ENCODE measurements at regions not wholly inside any gene's neighbourhood (a gene's known extent, or its start where the extent isn't known, plus 50 kb on each side); places are given as distances from the start of the nearest gene placed in this dataset.

DNA sequence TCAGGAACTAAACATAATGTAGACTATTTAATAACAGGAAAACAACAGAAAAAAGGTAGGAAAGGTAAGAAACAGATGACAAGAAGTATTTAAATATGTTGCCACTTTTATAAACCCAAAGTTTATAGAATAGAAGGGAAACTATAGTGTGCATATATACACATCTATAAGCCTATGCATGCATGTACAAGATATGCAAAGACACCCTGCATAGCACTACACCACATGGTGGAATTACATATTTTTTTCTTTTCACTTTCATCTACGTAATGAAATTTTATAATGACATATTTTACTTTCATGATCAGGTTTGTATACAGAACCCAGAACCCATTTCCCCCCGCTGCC is 136.8 kb downstream of the MEX3B start:
- no peak overlapping the region for H3K4me3 ChIP-seq (ENCODE audit: low read depth in 2 of 2, low read length in 1 of 2)
- no peaks in the 10 kb centered on the region for H3K27me3 ChIP-seq (ENCODE audit: insufficient read depth)
- TF ChIP-seq TAF1 (IDR thresholded peaks at IDR 0.05; ENCODE audit: borderline replicate concordance, low read depth, low read length) (no peak), ELF1 (IDR thresholded peaks at IDR 0.05) (no peak), FOXM1 (IDR thresholded peaks at IDR 0.05; ENCODE audit: low read depth) (no peak), RXRA (IDR thresholded peaks at IDR 0.05; ENCODE audit: borderline replicate concordance, low read depth) (no peak), JUND (IDR thresholded peaks at IDR 0.05) (no peak), SIN3A (IDR thresholded peaks at IDR 0.05; ENCODE audit: borderline replicate concordance, low read depth, low read length) (no peak), MEF2A (IDR thresholded peaks at IDR 0.05; ENCODE audit: borderline replicate concordance, low read depth) (no peak), EP300 (IDR thresholded peaks at IDR 0.05; ENCODE audit: borderline replicate concordance in 1 of 2, low read depth in 1 of 2, low read length in 1 of 2) (no peak), NRF1 (IDR thresholded peaks at IDR 0.05; ENCODE audit: low read depth, low read length) (no peak), CHD2 (IDR thresholded peaks at IDR 0.05; ENCODE audit: low read length, partially characterized antibody) (no peak)
- TF ChIP-seq, protein P1, sequence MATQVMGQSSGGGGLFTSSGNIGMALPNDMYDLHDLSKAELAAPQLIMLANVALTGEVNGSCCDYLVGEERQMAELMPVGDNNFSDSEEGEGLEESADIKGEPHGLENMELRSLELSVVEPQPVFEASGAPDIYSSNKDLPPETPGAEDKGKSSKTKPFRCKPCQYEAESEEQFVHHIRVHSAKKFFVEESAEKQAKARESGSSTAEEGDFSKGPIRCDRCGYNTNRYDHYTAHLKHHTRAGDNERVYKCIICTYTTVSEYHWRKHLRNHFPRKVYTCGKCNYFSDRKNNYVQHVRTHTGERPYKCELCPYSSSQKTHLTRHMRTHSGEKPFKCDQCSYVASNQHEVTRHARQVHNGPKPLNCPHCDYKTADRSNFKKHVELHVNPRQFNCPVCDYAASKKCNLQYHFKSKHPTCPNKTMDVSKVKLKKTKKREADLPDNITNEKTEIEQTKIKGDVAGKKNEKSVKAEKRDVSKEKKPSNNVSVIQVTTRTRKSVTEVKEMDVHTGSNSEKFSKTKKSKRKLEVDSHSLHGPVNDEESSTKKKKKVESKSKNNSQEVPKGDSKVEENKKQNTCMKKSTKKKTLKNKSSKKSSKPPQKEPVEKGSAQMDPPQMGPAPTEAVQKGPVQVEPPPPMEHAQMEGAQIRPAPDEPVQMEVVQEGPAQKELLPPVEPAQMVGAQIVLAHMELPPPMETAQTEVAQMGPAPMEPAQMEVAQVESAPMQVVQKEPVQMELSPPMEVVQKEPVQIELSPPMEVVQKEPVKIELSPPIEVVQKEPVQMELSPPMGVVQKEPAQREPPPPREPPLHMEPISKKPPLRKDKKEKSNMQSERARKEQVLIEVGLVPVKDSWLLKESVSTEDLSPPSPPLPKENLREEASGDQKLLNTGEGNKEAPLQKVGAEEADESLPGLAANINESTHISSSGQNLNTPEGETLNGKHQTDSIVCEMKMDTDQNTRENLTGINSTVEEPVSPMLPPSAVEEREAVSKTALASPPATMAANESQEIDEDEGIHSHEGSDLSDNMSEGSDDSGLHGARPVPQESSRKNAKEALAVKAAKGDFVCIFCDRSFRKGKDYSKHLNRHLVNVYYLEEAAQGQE (IDR thresholded peaks at IDR 0.05; ENCODE audit: low read depth, low read length): no peak
- H3K9me2 ChIP-seq: no peaks in the 10 kb centered on the region
- H3K9ac ChIP-seq: no peak overlapping the region
- H3K27ac ChIP-seq (ENCODE audit: low read depth in 2 of 2, low read length in 1 of 2): peak overlapping the region; percentile 42 to 94; a peak in 3 of 4 replicates
- DNase-seq: no peak
- no peak overlapping the region for H3K4me2 ChIP-seq
- H2AFZ ChIP-seq (ENCODE audit: low read depth): no peak overlapping the region
- no peaks in the 10 kb centered on the region for H3K36me3 ChIP-seq (replicated peaks in 1 of 2; ENCODE audit: control insufficient read depth in 1 of 2, insufficient read depth in 2 of 2, low read length in 1 of 2)
- no peaks in the 10 kb centered on the region for H4K20me1 ChIP-seq (ENCODE audit: insufficient read depth)
- CTCF ChIA-PET: no interaction called here
- no peaks in the 10 kb centered on the region for H3K79me2 ChIP-seq (ENCODE audit: insufficient read depth)
- H3K9me3 ChIP-seq: no peaks in the 10 kb centered on the region
- no peaks in the 10 kb centered on the region for H3F3A ChIP-seq (replicated peaks; ENCODE audit: insufficient read depth)
- peaks cover 0 to 40% of the 10 kb centered on the region in 2 experiments; a peak in 3 of 4 replicates for H3K4me1 ChIP-seq (ENCODE audit: control insufficient read depth in 1 of 2, insufficient read depth in 2 of 2, low read depth in 1 of 2, low read length in 1 of 2)
- WGBS (ENCODE audit: low lambda C conversion rate): 10% methylated on average over 2 of the region's 2 CpGs
- POLR2A ChIA-PET: interaction anchor here (0.7 kb wide), 1 partner anchor 9 kb away, joined by 3 read pairs; no protein-coding TSS in a partner anchor

DNA sequence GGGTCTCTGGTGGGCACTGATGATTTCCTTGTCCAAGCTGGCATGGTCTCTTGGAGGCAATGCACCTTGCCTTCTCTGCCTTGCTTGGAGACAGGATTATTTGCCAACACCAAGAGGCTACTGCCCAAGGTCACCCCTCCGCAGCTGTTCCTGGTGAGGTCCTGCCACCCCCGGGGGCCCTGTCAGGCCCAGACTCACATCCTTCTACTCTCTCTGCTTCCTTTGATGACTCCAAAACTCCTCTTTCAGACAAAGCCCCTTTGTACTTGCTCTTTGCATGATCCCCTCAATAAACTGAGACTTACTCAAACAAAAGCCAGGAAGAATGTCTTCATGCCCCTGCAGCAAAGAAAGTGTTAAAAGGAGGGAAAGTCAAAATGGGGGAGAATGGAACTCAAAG is 137.7 kb downstream of the MEX3B start:
- Histone ChIP-seq H3K27me3 (ENCODE audit: insufficient read depth) (no peaks in the 10 kb centered on the region), H3K9ac (no peak overlapping the region), H3K36me3 (replicated peaks in 1 of 2; ENCODE audit: control insufficient read depth in 1 of 2, insufficient read depth in 2 of 2, low read length in 1 of 2) (no peaks in the 10 kb centered on the region), H3K4me2 (no peak overlapping the region), H3K79me2 (ENCODE audit: insufficient read depth) (no peaks in the 10 kb centered on the region), H3F3A (replicated peaks; ENCODE audit: insufficient read depth) (no peaks in the 10 kb centered on the region), H4K20me1 (ENCODE audit: insufficient read depth) (no peaks in the 10 kb centered on the region), H2AFZ (ENCODE audit: low read depth) (no peak overlapping the region), H3K4me3 (ENCODE audit: low read depth in 2 of 2, low read length in 1 of 2) (no peak overlapping the region), H3K9me3 (no peaks in the 10 kb centered on the region), H3K9me2 (no peaks in the 10 kb centered on the region), H3K4me1 (ENCODE audit: control insufficient read depth in 1 of 2, insufficient read depth in 2 of 2, low read depth in 1 of 2, low read length in 1 of 2) (peaks cover 0 to 37% of the 10 kb centered on the region in 2 experiments; a peak in 3 of 4 replicates), H3K27ac (ENCODE audit: low read depth in 2 of 2, low read length in 1 of 2) (no peak overlapping the region)
- ChIA-PET CTCF (interaction anchor here (0.9 to 1.4 kb wide), 2 partner anchors 136 to 137 kb away, joined by 3 read pairs; partner anchors contain the start of gene MEX3B), POLR2A (no interaction called here)
- 58% methylated on average over 2 of the region's 2 CpGs for WGBS (ENCODE audit: low lambda C conversion rate)
- DNase-seq: no peak
- TF ChIP-seq, protein P1 (IDR thresholded peaks at IDR 0.05; ENCODE audit: low read depth, low read length): no peak
- no peak for TF ChIP-seq TAF1 (IDR thresholded peaks at IDR 0.05; ENCODE audit: borderline replicate concordance, low read depth, low read length)
- TF ChIP-seq MXI1 (IDR thresholded peaks at IDR 0.05; ENCODE audit: low read depth, low read length): no peak
- TF ChIP-seq ELF1 (IDR thresholded peaks at IDR 0.05): no peak
- TF ChIP-seq, protein P2, sequence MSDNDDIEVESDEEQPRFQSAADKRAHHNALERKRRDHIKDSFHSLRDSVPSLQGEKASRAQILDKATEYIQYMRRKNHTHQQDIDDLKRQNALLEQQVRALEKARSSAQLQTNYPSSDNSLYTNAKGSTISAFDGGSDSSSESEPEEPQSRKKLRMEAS (IDR thresholded peaks at IDR 0.05; ENCODE audit: low read depth): no peak
- TF ChIP-seq RXRA (IDR thresholded peaks at IDR 0.05; ENCODE audit: borderline replicate concordance, low read depth): no peak
- no peak for TF ChIP-seq EZH2phosphoT487 (IDR thresholded peaks at IDR 0.05; ENCODE audit: borderline replicate concordance, low read depth)
- TF ChIP-seq SMC3 (IDR thresholded peaks at IDR 0.05; ENCODE audit: low read depth, low read length): no peak
- no peak for TF ChIP-seq RFX5 (IDR thresholded peaks at IDR 0.05; ENCODE audit: low read length)
- no peak for TF ChIP-seq FOXM1 (IDR thresholded peaks at IDR 0.05; ENCODE audit: low read depth)
- no peak for TF ChIP-seq MEF2A (IDR thresholded peaks at IDR 0.05; ENCODE audit: borderline replicate concordance, low read depth)
- TF ChIP-seq TCF12 (IDR thresholded peaks at IDR 0.05): no peak
- TF ChIP-seq YY1 (IDR thresholded peaks at IDR 0.05; ENCODE audit: low read depth): no peak
- TF ChIP-seq USF2 (IDR thresholded peaks at IDR 0.05; ENCODE audit: borderline replicate concordance, low read depth, low read length): no peak
- TF ChIP-seq RCOR1 (IDR thresholded peaks at IDR 0.05; ENCODE audit: low read length): no peak
- TF ChIP-seq NRF1 (IDR thresholded peaks at IDR 0.05; ENCODE audit: low read depth, low read length): no peak
- no peak for TF ChIP-seq JUND (IDR thresholded peaks at IDR 0.05)
